Gastroesophageal sphincter (tissue), 4 donors: ENCODE measurements at regions not wholly inside any gene's neighbourhood (a gene's known extent, or its start where the extent isn't known, plus 50 kb on each side); places are given as distances from the start of the nearest gene placed in this dataset.

Source experiments
- ATAC-seq: fragments of 150-250 bp; one replicate; pipeline ENCODE4 v1.9.1; 2016; ENCODE audit warnings: mild to moderate bottlenecking, moderate library complexity
- H3K27ac ChIP-seq, 4 donors: fragments of 200-600 bp; sonication (generic) in 3 of 4; 1 replicate in 3 of 4; 2 replicates in 1 of 4; pipeline ENCODE4 v1.5.1; 2016 to 2019
- H3K27me3 ChIP-seq: fragments of 200-600 bp; sonication (generic); one replicate; pipeline ENCODE4 v1.5.1; 2019
- H3K36me3 ChIP-seq, 2 donors: fragments of 200-600 bp; sonication (generic); one replicate each; pipeline ENCODE4 v1.5.1; 2019; ENCODE audit warnings: control low read depth in 1 of 2
- H3K4me1 ChIP-seq, 3 donors: fragments of 200-600 bp; sonication (generic); 1 replicate in 2 of 3; 2 replicates in 1 of 3; pipeline ENCODE4 v1.5.1; 2016 to 2019; ENCODE audit warnings: control low read depth in 2 of 3
- H3K4me3 ChIP-seq, 2 donors: fragments of 200-600 bp; sonication (generic); one replicate each; pipeline ENCODE4 v1.5.1; 2019; ENCODE audit warnings: mild to moderate bottlenecking in 1 of 2, moderate library complexity in 1 of 2
- H3K9me3 ChIP-seq, 3 donors: fragments of 200-600 bp; sonication (generic); one replicate each; pipeline ENCODE4 v1.5.1; 2017 to 2019; ENCODE audit warnings: control low read depth in 2 of 3
- CTCF ChIP-seq, 4 experiments: fragments of 200-600 bp in 2 of 4; fragments of 450-650 bp in 2 of 4; sonication (generic) in 1 of 4; IDR thresholded peaks; one replicate each; pipeline ENCODE4 v1.5.1; 2017 to 2019; ENCODE audit warnings: antibody characterized with exemption in 4 of 4, mild to moderate bottlenecking in 2 of 4, moderate library complexity in 2 of 4
- EP300 ChIP-seq: sonication (generic); formaldehyde crosslinking; IDR thresholded peaks from one replicate; pipeline ENCODE4 v1.6.1; 2017; ENCODE audit warnings: antibody characterized with exemption, mild to moderate bottlenecking
- POLR2A ChIP-seq, 2 donors: fragments of 450-650 bp; IDR thresholded peaks; one replicate each; pipeline ENCODE4 v1.6.1; 2017; ENCODE audit warnings: antibody characterized with exemption in 2 of 2, mild to moderate bottlenecking in 2 of 2, moderate library complexity in 1 of 2
- POLR2AphosphoS5 ChIP-seq: sonication (generic); formaldehyde crosslinking; IDR thresholded peaks from one replicate; pipeline ENCODE4 v1.6.1; 2017; ENCODE audit warnings: antibody characterized with exemption
- WGBS, 2 donors: methylation state at CpG; one replicate each; pipeline ENCODE4 v1.1.5; 2018; ENCODE audit warnings: low coverage in 1 of 2; 5-methylcytosine and 5-hydroxymethylcytosine counted together

- Histone ChIP-seq H3K36me3 (no peaks in the 10 kb centered on the region), H3K4me1 (no peaks in the 10 kb centered on the region), H3K9me3 (no peaks in the 10 kb centered on the region), H3K27me3 (no peaks in the 10 kb centered on the region), H3K4me3 (no peak overlapping the region), H3K27ac (no peak overlapping the region)
- ATAC-seq, result no peak
- TF ChIP-seq POLR2AphosphoS5 (no peak), POLR2A (IDR thresholded peaks at IDR 0.05) (no peak)
- WGBS, 2 donors, result 71 to 88% methylated on average over 1 to 2 of the region's 3 CpGs
Measured at GRCh38 chr5:62068554-62068953, 237.5 kb upstream of the KIF2A start.

GRCh38 chr5:62077387-62077786 lies 228.6 kb upstream of the KIF2A start:
- no peak for ATAC-seq
- WGBS, 2 donors, result 89 to 96% methylated on average over 3 to 4 of the region's 4 CpGs
- TF ChIP-seq POLR2AphosphoS5, result no peak
- TF ChIP-seq CTCF (IDR thresholded peaks at IDR 0.05), result no peak
- no peak for TF ChIP-seq POLR2A (IDR thresholded peaks at IDR 0.05)
- TF ChIP-seq EP300, result no peak

GRCh38 chr5:62077823-62078550 lies 228.0 kb upstream of the KIF2A start:
- no peak for TF ChIP-seq CTCF (IDR thresholded peaks at IDR 0.05)
- TF ChIP-seq POLR2A (IDR thresholded peaks at IDR 0.05), result no peak
- no peak for TF ChIP-seq EP300
- no peak for TF ChIP-seq POLR2AphosphoS5
- ATAC-seq, result no peak
- H3K4me1 ChIP-seq, result no peaks in the 10 kb centered on the region
- no peak overlapping the region for H3K27ac ChIP-seq
- no peaks in the 10 kb centered on the region for H3K9me3 ChIP-seq
- no peak overlapping the region for H3K4me3 ChIP-seq
- no peaks in the 10 kb centered on the region for H3K36me3 ChIP-seq
- 61 to 68% methylated on average over 7 of the region's 9 CpGs for WGBS, 2 donors
- no peaks in the 10 kb centered on the region for H3K27me3 ChIP-seq

More at GRCh38 chr5:62077387-62077786, 228.6 kb upstream of the KIF2A start:
- H3K27ac ChIP-seq, result no peak overlapping the region
- H3K27me3 ChIP-seq, result no peaks in the 10 kb centered on the region
- H3K9me3 ChIP-seq, result no peaks in the 10 kb centered on the region
- H3K36me3 ChIP-seq, result no peaks in the 10 kb centered on the region
- H3K4me3 ChIP-seq, result no peak overlapping the region
- H3K4me1 ChIP-seq, result no peaks in the 10 kb centered on the region

- WGBS, 2 donors, result 67 to 88% methylated on average over 5 of the region's 5 CpGs
- no peak for ATAC-seq
- no peaks in the 10 kb centered on the region for H3K27me3 ChIP-seq
- no peaks in the 10 kb centered on the region for H3K4me1 ChIP-seq
- no peak overlapping the region for H3K27ac ChIP-seq
- H3K4me3 ChIP-seq, result no peak overlapping the region
- no peaks in the 10 kb centered on the region for H3K36me3 ChIP-seq
- H3K9me3 ChIP-seq, result no peaks in the 10 kb centered on the region
- TF ChIP-seq POLR2A (IDR thresholded peaks at IDR 0.05) (no peak), CTCF (IDR thresholded peaks at IDR 0.05) (no peak), POLR2AphosphoS5 (no peak), EP300 (no peak)
Measured at GRCh38 chr5:62082370-62082801, 223.6 kb upstream of the KIF2A start.

- no peak for TF ChIP-seq CTCF (IDR thresholded peaks at IDR 0.05)
- no peak for TF ChIP-seq POLR2A (IDR thresholded peaks at IDR 0.05)
- no peak for TF ChIP-seq POLR2AphosphoS5
- no peak for ATAC-seq
- no peaks in the 10 kb centered on the region for H3K27me3 ChIP-seq
- H3K27ac ChIP-seq, result no peak overlapping the region
- 84 to 93% methylated on average over 2 to 3 of the region's 7 CpGs for WGBS, 2 donors
- no peaks in the 10 kb centered on the region for H3K36me3 ChIP-seq
- no peaks in the 10 kb centered on the region for H3K4me1 ChIP-seq
- no peak overlapping the region for H3K4me3 ChIP-seq
- H3K9me3 ChIP-seq, result no peaks in the 10 kb centered on the region
Measured at GRCh38 chr5:62083247-62083646, 222.8 kb upstream of the KIF2A start.
